ENCODE measurements at regions not wholly inside any gene's neighbourhood (a gene's known extent, or its start where the extent isn't known, plus 50 kb on each side); places are given as distances from the start of the nearest gene placed in this dataset.

GRCh38 chr3:117045143-117045542 is 335.6 kb downstream of the TUSC7 start:
- TF ChIP-seq CTCF (conservative IDR thresholded peaks at IDR 0.05) (no peak), EZH2 (IDR thresholded peaks at IDR 0.05; ENCODE audit: low read depth) (no peak)

Measured in PC-9 (cell line).